Hindlimb muscle (tissue), 1 donor: ENCODE measurements at regions not wholly inside any gene's neighbourhood (a gene's known extent, or its start where the extent isn't known, plus 50 kb on each side); places are given as distances from the start of the nearest gene placed in this dataset.

Source experiments
- DNase-seq: peaks from one replicate; pipeline ENCODE4 v3.0.0-alpha.2; 2013

DNA sequence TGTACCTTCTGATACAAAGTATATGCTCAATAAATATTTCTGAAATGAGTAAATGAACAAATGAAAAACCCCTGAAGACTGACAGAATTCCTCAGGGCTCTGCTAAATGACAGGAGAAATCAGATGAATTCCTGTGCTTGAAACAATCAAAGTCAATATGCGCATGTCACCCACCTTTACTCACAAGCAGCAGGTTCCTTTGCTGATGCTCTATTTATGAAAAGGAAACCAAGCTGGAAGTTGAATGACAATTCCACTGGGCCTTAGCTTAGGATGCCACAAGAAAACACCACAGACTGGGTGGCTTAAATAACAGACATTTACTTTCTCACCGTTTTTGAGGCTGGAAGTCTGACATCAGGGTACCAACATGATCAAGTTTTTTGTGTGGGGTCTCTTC is 477.5 kb upstream of the TEX13C start:
- no peak for DNase-seq

DNA sequence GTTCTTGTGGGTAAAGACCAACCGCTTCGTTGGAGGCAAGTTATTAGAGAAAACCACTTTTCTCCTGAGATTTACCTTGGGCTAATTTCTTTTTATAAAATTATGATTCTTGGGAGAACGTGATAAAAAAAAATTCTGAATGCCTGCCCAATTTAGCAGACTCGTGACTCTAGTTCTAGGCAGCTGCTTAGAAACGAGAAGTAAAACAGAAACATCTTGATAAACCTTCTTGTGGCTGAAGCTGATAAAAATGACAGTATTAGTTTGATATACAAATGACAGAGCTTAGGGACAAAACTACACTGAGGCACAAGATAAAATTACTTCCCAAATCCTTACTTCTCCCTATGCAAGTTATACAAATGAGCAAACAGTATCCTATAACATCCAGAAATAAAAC is 458.9 kb upstream of the TEX13C start:
- peak; percentile 2 for DNase-seq

DNA sequence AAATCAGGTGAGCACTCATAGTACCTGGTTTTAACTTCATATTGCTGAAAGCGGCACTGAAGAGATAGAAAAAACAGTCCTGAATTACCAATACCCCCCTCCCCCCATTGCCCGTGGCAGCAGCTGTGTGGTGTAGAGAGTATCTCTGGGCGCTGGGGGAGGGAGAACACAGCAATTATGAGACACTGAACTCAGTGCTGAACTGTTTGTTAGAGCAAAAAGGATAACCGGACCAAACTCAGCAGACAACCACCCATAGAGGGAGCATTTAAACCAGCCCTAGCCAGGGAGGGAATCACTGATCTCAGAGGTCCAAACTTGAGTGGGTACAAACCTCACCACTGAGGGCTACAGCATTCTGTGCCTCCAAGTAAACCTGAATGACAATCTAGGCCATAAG is 457.4 kb upstream of the TEX13C start:
- DNase-seq: no peak

DNA sequence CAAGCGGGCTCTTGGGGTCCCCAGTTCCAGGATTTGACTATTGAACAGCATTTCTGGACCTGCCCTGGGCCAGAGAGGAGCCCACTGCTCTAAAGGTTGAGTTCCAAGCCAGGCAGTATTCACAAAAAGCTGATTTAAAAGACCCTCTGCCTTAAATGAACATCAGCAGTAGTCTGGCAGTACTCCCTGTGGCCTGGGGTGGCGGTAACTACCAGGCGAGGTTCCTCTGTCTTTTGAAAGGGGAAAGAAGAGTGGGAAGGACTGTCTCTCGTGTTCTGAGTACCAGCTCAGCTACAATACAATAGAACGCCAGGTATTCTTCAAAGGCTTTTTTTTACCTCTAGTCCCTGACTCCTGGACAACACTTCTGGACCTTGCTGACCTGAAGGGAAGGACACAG is 456.4 kb upstream of the TEX13C start:
- no peak for DNase-seq

DNA sequence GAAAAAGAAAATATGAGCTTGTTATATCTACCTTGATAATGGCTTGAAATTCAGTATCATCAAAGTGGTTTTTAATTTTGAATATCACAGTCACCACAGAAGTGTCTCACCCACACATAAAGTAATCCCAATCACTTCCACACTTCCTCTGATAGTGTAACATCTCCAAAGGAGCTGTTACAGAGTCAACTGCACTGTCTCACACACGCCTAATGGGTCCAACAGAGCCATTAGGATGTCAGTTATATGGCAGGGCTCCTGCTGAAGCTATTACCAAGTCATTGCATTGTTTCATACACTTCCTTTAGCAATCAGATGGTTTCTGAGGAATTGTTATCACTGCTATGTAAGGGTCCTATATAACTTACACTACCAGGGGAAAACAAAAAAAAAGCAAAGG is 432.1 kb upstream of the TEX13C start:
- no peak for DNase-seq

DNA sequence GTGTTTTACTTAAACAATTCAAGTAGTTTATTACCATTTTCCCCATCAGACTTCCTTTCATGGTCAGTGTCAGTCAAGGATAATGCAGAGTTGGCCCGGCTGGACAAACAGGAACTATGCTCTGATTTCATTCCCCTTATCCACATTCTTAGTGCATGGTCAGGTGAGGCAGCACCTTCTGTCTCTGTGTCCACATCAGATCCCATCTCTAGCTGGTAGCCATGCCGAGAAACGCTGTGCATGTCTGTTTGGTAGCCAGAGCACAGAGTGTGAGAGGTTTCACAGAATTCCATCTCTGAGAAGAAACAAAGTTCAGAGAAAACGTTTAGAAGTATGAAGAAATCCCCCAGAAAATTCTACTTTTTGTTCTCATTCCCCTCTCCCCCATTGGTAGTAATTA is 423.7 kb upstream of the TEX13C start:
- DNase-seq: no peak

DNA sequence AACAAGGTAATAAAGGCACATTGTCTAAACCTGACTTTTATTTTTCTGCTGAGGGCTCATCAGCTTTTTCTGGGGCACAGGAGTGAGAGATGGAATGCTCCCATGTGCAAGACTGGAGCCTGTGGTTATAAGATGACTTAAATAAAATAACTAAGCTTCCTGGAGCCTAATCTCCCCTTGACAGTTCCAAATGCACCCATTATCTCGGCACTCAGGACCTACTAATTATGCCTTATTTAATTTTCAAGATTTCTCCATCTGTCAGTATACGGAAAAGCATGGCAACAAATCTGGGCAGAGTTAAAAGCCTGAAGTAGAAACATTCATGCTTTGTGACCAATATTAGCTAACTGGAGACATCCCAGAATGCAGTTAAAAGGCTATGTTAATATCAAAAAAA is 416.7 kb upstream of the TEX13C start:
- no peak for DNase-seq

DNA sequence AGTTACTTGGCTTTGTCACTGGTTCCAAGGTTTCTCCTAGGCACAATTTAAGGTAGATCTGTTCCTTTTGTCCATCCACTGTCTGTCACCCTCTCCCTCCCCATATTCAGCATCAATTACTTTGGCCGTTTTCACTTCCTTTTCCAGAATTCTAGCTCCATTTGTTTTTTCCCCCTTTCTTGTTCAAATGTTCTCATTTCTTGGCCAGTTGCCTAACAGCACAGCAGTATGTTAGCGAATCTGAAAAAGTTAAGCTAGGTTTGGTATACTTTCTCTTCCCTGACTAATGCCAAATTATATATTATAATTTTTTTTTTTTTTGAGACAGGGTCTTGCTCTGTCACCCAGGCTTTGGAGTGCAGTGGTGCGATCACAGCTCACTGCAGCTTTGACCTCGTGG is 409.1 kb upstream of the TEX13C start:
- peak; percentile 20 for DNase-seq

DNA sequence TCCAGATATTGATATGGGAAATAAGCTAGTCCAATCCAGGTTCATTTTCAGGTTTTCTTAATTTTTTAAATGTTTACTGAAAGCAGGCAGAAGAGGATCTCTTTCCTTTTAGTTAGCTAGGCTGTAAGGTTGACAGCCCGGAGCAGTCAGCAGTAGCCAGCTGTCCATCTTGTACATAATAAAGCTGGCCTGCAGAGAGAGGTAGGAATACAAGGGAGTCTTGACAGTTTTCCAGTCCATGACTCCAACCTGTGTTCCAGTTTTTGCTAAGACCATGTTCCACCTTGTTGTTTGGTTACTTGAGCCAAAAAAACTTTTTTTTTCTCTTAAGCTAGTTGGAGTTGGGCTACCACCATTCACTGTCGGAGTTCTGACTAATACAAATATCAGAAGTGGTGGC is 402.7 kb upstream of the TEX13C start:
- no peak for DNase-seq

DNA sequence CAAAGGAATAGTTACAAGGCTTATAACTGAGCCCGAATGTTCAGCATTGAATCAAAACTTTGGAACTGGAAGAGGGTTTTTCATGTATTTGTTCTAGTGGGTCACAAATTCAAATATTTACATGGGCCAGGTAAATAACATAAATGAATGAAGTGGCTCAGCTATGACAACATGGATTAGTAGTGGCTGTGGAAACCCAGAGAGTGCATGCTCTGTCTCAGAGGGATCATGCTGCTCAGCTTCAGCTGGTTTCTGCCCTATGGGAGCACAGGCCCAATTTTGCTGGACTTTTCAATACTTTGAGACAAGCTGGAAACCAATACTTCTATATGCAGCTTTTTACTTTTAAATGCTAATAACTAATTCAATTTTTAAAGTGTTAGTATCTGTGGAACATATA is 394.0 kb upstream of the TEX13C start:
- no peak for DNase-seq

DNA sequence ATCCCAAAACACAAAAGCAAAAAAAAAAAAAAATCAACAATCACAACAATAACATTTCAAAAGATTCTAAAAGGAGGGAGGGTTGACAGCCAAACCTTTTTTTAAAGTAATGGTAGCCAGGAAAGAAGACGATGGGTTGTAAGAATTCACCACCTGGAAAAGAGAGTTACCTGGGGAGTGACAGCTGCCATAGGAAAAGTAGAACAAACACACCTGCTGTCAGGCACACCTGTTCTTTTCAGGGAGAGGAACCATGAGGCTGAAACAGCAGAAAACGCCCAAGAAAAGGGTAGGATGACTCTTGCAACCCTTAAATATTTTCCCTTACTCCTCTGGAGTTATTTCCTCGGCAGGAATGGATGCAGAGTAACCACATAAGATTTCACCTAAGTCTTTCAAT is 388.4 kb upstream of the TEX13C start:
- DNase-seq: no peak

DNA sequence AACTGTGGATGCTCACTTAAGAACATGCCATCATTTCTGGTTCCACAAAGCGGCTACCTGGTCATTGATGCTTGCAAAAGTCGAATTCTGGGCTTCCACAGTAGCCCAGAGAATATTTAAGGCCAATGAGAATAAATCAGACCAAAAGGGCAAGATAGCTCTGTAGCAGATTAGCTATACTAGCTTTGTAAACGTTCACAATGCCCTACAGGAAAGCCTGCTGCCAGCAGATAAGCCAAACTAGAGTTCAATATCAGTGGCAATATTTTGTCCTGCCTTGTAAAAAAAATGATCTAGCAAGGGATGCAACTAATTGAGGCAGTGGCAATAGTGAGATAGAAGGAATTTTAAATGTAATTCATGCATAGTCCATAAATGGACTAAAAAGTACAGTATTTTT is 387.7 kb upstream of the TEX13C start:
- no peak for DNase-seq

DNA sequence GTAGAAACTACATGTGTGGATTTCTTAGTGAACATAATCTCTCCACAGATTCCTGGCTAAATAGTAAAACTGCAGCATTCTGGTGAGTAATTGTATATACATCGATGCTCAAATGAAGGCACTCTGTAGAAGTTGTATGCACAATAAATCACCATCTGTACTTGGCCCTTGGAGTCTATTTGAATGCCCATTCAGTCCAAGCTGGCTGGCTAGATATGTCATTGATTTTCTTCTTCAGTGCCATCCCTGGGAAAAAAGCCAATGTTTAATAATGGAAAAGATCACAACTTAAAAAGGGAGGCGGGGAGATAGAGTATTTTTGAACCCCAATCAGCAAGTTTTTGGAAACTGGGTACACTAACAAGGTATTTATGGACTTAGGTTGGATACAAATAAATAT is 381.0 kb upstream of the TEX13C start:
- DNase-seq: no peak

DNA sequence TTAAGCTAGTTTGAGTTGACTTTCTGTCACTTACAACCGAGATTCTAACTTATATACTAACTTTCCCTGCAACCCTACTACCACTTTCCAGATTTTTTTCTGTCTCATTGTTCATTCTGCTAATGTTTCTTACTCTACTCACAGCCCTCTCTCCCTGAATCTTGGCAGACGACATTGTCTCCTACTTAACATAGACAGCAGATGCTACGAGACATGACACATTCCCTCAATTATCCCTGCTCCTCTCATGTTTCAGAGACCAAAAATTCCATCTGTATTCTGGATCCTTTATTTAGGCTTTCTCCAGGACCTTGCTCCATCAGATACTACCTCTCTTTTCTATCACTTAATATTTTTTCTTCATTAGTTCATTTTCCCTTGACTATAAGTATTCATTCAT is 379.1 kb upstream of the TEX13C start:
- DNase-seq: no peak

DNA sequence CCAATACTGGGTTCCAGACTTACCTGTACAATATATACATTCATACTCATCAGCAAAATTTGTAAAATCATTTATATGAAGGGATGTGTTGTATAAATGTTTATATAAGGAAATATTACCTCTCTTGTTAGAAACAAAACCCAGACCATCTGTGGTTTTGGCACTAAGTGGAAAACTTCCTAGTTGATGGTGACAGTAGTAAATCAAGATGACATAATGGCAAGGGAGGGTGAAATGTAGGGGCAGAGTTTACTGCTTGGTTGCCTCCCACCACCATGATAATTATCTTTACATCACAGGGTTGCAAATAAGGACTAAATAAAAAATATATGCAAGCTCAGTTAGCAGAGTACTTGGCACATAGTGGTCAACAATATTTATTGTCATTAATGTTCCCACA is 365.3 kb upstream of the TEX13C start:
- no peak for DNase-seq

DNA sequence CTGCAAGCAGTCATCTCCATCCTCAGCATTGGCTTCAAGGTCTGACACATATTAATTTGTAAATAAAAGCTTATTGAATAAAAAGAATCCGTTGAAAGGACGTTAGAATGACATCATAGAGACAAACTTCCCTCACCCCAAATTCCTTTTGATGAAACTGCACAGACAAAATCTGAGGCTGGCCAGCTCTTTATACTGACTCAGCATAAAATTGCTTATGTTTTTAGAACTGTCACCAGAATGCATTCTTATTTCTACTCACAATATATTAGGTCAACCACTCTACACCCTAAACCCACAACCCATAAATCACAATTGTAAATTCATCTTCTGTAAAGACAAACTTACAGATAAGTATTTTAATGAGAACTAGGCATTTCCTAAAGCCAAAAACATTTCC is 359.2 kb upstream of the TEX13C start:
- no peak for DNase-seq

DNA sequence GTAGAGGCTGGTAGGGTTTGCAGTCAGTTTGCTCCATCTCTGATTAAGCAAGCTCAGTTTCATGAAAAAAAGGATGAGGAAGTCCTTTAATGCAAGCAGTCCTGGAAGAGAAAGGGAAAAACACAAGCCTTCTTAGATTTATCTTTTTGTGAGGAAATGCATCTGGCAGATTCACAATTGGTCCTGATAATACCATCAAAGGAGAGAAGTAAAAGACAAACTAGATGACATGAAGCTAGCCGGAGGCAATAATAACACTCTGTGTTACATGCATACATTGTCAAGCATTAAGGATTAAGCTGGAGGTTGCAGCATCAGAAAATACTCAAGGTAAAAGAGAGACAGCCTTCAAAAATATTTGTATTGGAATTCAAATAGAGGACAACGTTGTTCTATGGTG is 356.0 kb upstream of the TEX13C start, which contains the start of gene TENM1:
Gene TENM1 (minus strand): TSS at position 101 of the 400 bp plus-strand sequence.
- DNase-seq: no peak

DNA sequence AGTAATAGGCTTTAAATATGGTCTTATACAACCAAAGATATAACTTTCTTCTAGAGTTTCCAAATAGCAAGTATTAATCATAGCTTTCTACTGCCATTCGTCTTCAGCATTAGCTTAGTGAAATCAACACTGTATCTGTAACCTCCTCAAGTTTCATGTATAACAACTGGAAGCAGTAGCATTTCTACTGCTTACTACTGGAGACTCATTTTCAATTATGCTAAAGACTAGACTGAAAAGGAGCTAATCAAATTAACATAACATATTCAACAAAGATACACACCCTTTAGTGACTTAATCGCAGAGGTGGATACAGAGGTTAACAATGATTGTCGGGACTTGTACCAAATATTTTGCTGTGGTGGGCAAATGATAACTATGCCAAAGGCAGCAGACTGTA is 344.2 kb upstream of the TEX13C start:
- DNase-seq: no peak

DNA sequence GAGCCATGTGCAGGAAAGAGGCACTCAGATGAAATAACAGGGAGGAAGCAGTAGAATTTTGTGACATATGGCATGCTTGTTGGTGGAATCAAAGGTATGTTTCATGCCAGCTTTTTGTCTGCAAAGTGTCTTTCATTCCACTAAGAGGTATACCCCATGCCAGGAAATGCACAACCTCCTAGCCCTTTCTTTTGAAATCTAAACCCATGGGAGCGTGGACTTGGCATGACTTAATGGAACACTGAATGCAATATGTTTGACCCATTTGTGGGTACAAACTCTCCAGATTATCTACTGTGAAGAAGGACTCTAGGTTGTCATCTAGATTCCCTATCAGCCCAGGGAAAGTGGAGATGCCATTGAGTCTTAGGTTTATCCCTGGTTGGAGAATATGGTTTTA is 338.3 kb upstream of the TEX13C start:
- DNase-seq: no peak

DNA sequence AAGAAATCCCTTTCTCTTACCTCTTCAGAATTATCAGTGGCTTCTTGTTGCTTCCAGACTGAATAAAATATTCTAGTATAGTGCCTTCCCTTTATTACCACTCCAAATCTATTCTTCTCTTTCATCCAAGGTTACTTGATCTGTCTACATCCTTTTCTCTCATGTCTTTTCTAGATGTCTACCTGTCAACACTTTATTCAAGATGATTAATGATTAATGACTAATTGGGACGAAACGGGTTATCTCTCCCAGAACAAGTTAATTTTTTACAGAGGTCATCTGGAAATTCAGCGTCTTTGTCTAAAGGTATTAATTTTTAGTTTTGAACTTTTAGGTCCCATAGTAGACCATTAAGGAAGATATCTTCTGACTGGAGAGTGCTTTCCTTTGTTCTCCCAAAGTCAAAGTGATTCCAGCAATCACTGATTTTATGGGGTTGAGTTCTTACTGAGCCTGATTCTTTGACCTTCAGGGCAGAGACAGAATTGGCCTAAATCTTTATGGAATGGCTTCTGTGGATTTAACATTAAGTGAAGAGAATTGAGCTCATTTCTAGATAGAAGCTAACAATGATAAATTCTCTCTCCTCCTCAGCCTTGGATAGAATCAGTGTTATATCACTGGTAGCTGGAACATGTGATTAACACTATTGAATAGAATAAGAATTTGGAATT is 335.4 kb upstream of the TEX13C start:
- DNase-seq: no peak

DNA sequence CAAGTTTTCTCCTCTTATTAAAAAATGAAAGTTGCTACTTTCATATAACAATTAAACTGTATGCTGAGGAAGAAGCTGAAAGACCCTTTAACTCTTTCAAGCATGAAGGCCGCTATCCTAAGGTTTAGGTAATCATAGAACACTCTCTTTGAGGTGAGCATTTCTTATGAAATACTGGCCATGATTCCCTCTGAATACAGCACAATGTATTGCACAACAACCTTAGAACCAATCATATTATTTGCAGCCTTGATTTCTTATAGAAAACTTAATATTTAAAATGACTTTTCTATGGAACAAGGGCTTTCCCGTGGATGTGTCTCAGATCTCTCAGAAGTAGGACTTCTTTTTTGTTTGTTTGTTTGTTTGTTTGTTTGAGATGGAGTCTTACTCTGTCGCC is 333.4 kb upstream of the TEX13C start:
- DNase-seq: no peak

DNA sequence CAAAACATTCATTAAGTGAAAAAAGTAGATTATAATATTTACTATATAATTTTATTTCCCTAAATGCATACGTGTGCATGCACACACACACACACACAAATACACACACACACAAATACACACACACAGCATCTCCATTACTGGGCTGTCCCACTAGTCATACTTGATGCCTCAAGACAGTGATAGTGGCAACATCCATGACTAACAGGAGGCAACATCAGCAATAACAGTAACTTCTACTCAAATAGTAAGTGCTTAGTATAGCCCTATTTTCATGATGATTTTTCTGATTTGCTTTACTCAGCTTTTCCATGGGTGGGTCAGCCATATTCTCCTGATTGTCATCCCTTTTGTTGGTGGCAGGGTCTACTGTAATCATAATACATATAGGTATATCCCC is 325.9 kb upstream of the TEX13C start:
- no peak for DNase-seq

DNA sequence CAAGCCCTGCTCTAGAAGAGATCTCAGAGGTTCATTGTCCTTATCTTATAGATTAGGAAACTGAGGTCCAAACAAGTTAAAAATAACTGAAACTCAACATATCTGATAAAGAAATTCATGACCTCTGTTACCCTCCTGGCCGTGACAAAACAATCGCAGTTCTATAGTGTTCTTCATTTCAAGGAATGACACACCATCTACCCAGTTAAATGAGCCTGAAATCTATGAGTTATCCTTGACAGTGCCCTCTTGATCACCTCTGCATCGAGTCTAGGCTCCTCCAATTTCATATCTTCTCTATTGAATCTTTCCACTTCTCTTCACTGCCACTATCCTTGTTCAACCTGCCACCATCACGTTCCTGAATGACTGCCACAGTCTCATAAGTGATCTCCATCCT is 325.3 kb upstream of the TEX13C start:
- DNase-seq: no peak

DNA sequence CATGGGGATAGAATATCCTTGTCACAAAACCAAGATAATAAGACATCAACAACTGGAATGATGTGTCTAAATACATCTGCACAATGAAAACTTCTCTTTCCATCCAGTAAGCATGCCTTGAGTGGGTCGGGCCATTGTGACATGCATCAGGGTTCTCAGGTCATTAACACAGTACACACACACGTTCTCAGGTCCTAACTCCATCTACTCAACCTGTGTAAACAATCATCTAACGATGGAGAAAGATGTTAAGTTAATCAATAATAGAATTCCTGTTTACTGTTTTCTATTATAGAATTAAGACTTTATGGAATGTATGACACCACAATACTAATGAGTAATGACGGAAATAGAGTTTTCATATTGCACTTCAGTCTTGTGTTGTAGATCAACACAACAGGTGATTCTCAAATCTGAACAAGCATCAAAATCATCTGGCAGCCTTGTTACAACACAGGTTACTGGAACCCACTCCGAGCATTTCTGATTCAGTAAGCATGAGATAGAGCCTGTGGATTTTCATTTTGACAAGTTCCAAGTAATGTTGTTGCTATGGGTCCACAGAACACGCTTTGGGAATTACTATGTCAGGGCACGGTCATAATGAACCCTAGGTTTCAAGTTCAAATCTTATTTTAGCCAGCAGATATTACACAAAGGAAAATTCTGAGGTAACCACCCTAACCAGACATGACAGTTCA is 315.8 kb upstream of the TEX13C start:
- no peak for DNase-seq

DNA sequence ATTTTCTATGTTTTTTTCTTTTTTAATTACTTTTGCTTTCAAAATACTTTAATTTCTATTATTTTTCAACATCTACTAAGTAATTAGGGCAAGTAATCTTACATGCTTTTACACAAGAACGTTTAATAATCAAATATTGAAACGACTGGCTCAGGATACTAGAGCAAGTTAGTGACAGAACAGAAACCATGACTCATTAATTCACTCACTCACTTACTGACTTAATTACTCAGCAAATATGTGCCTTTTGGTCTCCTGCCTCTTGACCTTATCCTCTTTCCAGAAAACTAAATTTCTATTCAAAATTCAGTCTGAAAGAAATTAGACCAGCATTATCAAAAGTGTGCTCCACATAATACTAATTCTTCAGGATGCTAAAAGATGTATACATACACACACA is 314.9 kb upstream of the TEX13C start:
- no peak for DNase-seq
